H54 (cell line): ENCODE measurements at regions not wholly inside any gene's neighbourhood (a gene's known extent, or its start where the extent isn't known, plus 50 kb on each side); places are given as distances from the start of the nearest gene placed in this dataset.
"Not testable (repeated sequence)": the region's sequence is repeated elsewhere in the genome, so short reads cannot be mapped to it uniquely, and the experiment has no call there.

Source experiments
- DNase-seq: peaks from one replicate; pipeline ENCODE4 v3.0.0; 2011; ENCODE audit warnings: low spot score, mixed read lengths; ENCODE audit not compliant: insufficient read length
- FAIRE-seq: peaks from 3 replicates; lab custom pipeline; 2011; peaks lifted over from hg19 to GRCh38; lab: Jason Lieb, UNC
- POLR2A ChIP-seq: IDR thresholded peaks from 2 replicates; pipeline ENCODE4 v1.6.1; 2011; ENCODE audit warnings: low read depth, mild to moderate bottlenecking, low read length

DNA sequence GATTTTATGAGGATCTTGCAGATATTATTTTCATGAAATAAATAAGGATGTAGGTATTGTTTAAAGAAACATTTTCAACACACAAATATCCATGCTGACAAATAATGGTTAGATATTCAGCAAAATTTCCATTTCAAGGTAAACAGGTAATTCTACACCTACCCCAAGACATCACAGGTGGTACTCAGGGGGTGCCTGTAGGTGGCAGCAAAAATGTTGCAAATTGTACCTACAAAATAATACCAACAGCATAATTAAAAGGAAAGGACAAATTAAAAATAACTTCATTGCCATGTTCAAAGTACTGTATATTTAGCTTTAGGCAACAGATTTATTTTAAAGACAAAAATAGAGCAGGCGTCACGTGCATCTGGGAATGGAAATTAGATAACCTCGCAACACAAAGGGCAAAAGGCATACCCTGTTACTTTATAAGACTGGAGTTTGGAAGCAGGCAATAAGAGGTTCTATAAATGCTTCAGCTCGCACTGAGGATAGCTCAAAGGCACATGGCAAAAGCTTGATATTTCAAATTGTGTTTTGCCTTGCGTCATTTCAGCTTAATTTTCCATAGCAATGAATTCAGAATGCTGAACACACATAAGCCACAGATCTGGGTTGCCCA lies 630.5 kb downstream of the TDRD15 start:
- no peak for DNase-seq
- no peak for TF ChIP-seq POLR2A
- FAIRE-seq: no peak

DNA sequence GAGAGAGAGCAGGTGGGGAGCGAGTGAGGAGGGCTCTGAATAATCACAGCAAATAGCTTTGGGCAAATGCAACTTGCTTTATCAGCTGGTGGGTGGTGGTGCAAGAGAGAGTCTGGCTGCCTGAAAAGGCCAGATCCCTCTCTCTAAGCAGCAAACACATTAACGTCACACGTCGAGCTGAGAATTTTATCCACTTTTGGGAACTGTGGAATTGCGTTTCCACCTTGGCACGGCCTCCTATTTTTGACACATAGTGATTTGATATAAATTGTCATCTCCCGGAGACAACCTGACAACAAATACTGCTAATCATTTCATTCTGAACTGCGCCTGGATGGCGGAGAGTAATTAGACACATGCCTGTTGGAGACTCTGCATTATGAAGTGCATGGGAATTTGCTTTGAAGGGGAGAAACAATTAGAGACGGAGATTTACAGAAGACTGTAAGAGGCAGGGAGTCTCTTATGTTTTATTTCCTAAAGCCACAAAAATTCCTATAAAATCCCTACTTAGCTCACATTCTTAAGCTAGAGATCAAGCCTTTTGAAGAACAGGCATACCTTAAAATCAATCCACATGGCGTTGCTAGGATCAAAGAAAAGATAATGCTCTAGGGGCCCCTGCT lies 634.1 kb downstream of the TDRD15 start:
- no peak for TF ChIP-seq POLR2A
- DNase-seq (no peak), FAIRE-seq (no peak)

DNA sequence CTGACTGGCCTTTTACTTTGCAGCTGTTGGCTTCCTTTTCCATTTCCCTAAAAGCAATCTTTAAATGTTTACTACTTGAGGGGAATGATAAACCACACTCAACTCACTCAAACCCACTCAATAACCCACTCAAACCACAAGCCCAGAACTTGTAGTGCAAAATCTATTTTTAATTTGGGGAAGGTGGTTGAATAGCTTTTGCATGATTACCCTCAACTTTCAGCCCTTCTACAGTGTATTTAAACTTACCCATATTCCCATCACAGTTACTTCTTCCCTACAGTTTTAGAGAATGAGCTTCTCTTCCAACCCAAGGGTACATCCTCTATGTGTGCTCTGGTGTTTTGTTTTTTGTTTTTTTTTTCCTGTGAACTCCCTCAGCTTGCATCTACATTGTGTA lies 636.1 kb downstream of the TDRD15 start:
- no peak for DNase-seq
- TF ChIP-seq POLR2A: no peak
- FAIRE-seq: no peak

DNA sequence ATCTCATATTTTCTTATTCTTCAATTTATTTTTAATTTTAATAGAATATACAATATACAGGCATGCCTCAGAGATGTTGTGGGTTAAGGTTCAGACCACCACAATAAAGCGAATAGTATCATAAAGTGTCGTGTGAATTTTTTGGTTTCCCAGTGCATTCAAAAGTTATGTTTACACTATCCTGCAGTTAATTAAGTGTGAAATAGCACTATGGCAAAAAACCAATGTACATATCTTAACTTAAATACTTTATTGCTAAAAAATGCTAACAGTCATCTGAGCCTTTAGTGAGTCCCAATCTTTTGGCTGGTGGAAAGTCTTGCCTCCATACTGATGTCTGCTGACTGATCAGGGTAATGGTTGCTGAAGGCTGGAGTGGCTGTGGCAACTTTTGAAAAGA lies 637.6 kb downstream of the TDRD15 start:
- TF ChIP-seq POLR2A: no peak
- DNase-seq: no peak
- FAIRE-seq: no peak

DNA sequence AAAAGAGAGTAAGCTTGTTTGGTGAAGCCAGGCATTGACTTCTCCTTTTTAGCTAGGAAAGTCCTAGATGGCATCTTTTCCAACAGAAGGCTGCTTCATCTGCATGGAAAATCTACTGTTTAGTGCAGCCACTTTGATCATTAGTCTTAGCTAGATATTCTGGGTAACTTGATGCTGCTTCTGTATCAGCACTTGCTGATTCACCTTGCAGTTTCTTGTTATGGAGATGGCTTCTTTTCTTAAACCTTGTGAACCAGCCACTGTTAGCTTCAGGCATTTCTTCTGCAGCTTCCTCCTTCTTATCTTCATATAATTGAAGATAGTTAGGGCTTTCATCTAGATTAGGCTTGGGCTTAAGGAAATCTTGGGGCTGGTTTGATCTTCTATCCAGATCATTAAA lies 639.7 kb downstream of the TDRD15 start:
- DNase-seq (no peak), FAIRE-seq (no peak)
- no peak for TF ChIP-seq POLR2A

DNA sequence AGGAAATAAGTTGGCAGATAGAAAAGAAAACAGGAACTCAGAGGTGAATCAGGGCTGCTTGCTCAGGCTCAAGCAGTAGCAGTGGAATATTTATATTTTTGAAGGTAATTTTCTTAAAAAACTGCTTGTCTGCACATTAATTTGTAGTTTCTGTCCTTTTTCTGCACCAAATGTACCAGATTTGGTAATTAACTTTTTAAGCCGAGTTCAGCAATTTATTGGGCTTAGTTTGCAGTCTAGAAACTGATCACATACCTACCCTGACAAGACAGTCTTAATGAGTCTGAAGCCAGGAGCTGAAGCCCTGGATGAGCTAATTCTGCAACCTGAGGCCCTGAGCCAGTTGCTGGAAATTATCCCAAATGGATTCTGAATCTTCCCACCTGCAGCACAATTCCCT lies 647.0 kb downstream of the TDRD15 start:
- no peak for TF ChIP-seq POLR2A
- DNase-seq: no peak
- FAIRE-seq: no peak

DNA sequence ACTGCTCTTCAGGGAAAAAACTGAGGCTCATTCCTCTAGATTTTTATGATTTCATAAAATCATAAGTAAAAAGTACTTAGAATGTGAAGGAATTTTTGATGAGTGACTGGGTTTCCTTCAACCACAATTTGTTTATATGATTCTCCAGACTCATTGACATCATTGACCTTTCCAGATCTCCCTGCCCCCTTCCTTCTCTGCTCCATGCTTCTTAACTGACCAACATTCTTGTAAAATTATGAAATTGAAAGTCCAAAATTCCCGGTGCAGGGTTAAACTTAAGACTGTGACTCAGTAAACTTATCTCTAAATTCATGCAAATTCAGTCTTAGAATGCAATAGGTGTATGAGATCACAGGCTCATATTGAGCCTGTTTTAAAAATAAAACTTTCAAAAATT lies 648.9 kb downstream of the TDRD15 start:
- no peak for TF ChIP-seq POLR2A
- FAIRE-seq: no peak
- DNase-seq: no peak

DNA sequence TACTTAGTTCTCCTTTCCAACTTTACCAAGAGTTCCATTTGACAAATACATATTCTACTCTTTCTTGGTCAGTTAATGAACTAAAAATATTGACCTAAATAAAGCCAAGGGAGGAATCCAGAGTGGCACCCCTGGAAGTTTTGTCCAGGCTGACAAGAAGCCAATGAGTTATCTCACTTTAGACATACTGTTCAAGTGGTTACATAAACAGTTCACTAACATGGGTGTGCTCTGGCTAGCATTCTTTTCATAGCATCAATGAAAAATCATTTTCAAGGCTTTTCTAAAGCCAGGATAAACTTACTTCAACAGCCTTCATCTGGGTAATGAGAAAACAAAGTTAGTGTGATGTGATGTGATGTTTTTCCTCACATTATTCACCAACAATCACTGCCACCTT lies 649.4 kb downstream of the TDRD15 start:
- FAIRE-seq (no peak), DNase-seq (no peak)
- no peak for TF ChIP-seq POLR2A

DNA sequence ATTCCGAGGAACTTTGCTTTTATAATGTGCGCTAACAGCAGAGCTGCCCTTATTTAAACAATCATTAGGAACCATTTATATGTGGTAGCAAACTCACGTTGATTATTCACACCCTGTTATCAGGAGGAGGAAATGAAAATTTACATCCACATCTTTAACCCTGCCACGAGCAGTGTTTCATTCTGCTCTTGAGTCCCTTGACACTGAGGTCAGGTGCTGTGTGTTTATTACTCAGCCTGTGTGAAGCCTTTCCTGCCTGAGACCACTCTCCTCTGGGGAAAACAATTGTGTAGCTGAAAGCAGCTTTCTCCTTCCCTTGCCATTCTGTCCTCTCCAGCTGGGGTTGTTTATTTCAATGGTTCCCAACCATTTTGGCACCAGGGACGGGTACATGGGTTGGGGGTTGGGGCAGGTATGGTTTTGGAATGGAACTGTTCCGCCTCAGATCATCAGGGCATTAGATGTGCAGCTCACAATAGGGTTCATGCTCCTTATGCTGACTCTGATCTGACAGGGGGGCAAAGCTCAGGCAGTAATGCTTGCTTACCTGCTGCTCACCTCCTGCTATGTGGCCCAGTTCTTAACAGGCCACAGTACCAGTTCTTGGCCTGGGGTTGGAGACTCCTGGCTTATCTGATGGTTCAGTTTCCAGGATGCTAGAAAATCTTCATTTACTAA lies 651.1 kb downstream of the TDRD15 start:
- DNase-seq (no peak), FAIRE-seq (no peak)

DNA sequence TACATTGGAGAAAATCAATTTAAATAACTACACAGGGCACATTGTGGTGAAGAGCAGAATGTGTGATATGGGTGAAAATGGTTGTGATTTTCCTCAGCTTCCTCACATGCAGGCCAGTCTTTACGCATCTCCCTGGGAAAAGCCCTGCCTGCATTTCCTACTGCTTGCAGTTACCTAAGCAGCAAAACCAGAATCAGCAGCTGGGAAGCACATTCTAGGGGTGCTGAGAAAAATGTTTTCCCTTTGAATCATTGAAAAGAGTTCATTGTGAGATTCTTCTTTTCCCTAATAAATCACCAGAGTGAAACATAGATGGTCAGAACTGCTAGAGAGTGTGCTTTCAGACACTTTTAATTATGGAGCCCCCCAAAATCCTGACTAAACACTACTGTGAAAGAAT lies 656.0 kb downstream of the TDRD15 start:
- no peak for TF ChIP-seq POLR2A
- DNase-seq (no peak), FAIRE-seq (no peak)

More for the DNA sequence above, 651.1 kb downstream of the TDRD15 start:
- no peak for TF ChIP-seq POLR2A

DNA sequence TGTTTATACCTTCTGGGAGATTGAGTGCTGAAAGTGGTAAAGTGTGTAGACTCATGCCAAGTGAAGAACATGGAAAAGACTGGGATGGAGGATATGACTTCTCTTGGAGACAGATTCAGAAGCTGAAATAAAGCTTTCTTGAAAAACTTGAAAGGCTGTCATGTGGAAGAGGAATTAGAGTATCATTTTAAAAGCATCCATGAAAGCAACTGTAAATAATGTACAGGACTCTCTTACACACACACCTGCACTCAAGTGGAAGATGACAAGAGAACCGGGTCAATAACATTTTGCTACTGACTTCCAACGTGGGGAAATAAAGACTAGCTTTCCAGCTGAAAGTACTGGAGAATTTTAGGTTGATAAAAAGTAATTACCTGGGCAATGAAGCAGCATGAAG lies 658.2 kb downstream of the TDRD15 start:
- no peak for TF ChIP-seq POLR2A
- FAIRE-seq (no peak), DNase-seq (no peak)

DNA sequence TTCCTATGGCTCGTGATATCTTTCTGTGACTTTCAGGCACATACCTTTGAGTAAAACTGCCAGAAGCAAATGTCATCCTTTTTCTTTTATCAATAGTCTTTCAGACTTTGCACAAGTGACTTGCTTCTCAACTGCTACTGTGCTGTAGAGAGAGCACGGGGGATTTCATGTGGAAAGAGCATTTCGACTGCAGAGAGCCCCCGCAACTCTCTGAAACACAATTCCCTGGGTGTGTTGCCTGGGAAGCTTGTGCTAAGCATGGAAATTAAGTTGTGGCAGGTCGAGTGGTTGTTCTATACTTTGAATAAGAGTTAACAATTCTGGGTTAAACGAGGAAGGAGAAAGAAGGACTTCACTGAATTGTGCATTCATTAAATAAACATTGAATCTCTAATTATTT lies 659.1 kb downstream of the TDRD15 start:
- no peak for TF ChIP-seq POLR2A
- DNase-seq (no peak), FAIRE-seq (no peak)

DNA sequence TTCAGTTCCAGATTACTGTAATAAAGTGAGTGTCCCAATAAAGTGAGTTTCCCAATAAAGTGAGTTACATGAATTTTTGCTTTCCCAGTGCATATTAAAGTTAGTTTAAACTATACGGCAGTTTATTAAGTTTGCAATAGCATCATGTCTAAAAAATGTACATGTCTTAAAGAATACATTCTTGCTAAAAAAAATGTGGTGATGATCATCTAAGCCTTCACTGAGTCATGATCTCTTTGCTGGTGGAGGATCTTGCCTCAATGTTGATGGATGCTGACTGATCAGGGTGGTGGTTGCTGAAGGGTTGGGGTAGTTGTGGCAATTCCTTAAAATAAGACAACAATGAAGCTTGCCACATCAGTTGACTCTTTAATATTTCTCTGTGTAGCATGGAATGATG lies 664.2 kb downstream of the TDRD15 start:
- DNase-seq (no peak), FAIRE-seq (no peak)
- no peak for TF ChIP-seq POLR2A

DNA sequence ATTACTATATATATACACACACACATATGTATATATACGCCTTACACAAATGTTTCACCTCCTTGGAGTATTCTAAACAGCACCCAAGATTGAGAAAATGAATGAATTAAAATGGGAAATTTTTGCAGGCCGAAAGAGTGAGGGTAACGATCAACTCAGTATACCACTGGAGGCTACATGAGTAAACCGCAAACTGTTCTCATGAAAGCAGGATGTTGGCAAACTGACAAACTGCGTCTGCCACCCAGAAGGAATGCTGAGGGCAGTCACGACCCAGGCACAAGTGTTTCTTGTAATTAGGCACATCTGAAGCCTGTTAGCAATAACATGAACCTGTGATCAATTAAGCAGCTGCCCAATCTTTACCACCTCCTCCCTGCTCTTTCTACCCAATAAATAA lies 666.5 kb downstream of the TDRD15 start:
- DNase-seq, FAIRE-seq: not testable (repeated sequence)

DNA sequence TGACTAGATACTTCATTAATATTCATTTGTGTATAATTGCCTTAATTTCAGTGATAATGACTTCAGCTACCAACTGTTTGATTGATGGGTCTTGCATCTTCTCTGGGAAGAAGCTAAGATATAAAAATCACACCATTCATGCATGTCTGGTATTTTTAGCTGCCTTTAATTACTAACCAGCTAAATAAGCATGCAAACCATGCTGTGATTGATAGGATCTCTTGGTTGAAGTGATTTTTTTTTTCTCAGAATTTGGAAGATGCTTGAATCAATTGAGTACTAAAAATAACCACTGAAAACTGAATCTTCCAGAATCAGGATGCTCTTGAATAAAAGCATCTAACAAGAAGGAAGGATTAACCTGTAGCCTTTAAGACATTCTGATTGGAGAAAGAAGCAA lies 668.8 kb downstream of the TDRD15 start:
- TF ChIP-seq POLR2A: no peak
- DNase-seq (no peak), FAIRE-seq (no peak)
